Adrenal gland (tissue), 9 donors: ENCODE measurements at regions not wholly inside any gene's neighbourhood (a gene's known extent, or its start where the extent isn't known, plus 50 kb on each side); places are given as distances from the start of the nearest gene placed in this dataset.

Experiments used
- DNase-seq, 7 donors: peaks; one replicate each; pipeline ENCODE4 v3.0.0-alpha.2; 2019 to 2020
- H3K27ac ChIP-seq, 5 donors: fragments of 200-600 bp; sonication (generic) in 4 of 5; 1 replicate in 3 of 5; 2 replicates in 2 of 5; pipeline versions ENCODE4 v1.5.1 to v1.8.0; 2016 to 2020; ENCODE audit warnings: mild to moderate bottlenecking in 1 of 5
- H3K27me3 ChIP-seq: fragments of 200-600 bp; 2 replicates; pipeline ENCODE4 v1.8.0; 2021
- H3K36me3 ChIP-seq, 2 donors: fragments of 200-600 bp; replicated peaks in 1 of 2; 1 replicate in 1 of 2; 2 replicates in 1 of 2; pipeline versions ENCODE4 v1.5.1 to v1.8.0; 2018 to 2022
- H3K4me1 ChIP-seq, 2 donors: fragments of 200-600 bp; replicated peaks in 1 of 2; 1 replicate in 1 of 2; 2 replicates in 1 of 2; pipeline versions ENCODE4 v1.5.1 to v1.8.0; 2018 to 2021
- H3K4me3 ChIP-seq, 4 donors: fragments of 200-600 bp; sonication (generic) in 3 of 4; one replicate each; pipeline ENCODE4 v1.5.1; 2016 to 2018
- H3K9me3 ChIP-seq, 3 donors: fragments of 200-600 bp; sonication (generic) in 1 of 3; replicated peaks in 1 of 3; 1 replicate in 2 of 3; 2 replicates in 1 of 3; pipeline versions ENCODE4 v1.5.1 to v1.8.0; 2016 to 2021
- POLR2A ChIP-seq, 2 donors: fragments of 450-650 bp; IDR thresholded peaks; one replicate each; pipeline ENCODE4 v1.6.1; 2017; ENCODE audit warnings: antibody characterized with exemption in 2 of 2, mild to moderate bottlenecking in 2 of 2, moderate library complexity in 1 of 2
- WGBS, 4 donors: extraction: QIAGEN DNeasy Blood & Tissue Kit in 2 of 4; methylation state at CpG; one replicate each; pipeline versions ENCODE4 v1.1.5 to v1.1.7; 2013 to 2017; 5-methylcytosine and 5-hydroxymethylcytosine counted together
- intact Hi-C, 2 donors: fragments of 100-400 bp; cut with DNase I; formaldehyde crosslinking; loops; one replicate each; pipeline versions ENCODE4 v1.14.1 to v1.15.0; 2022 to 2023
- TF ChIP-seq, protein P1 (sequence below), 6 experiments: fragments of 450-650 bp in 4 of 6; fragments of 200-600 bp in 2 of 6; sonication (generic) in 1 of 6; IDR thresholded peaks; 1 replicate in 5 of 6; 2 replicates in 1 of 6; pipeline versions ENCODE4 v1.5.1 to v1.8.0; 2016 to 2021; ENCODE audit warnings: antibody characterized with exemption in 6 of 6, mild to moderate bottlenecking in 2 of 6, moderate library complexity in 1 of 6
- donor health status: healthy with polysubstance abuse.
- donor health status: Bipolar disorder and iron deficiency.
- donor health status: DM: yes; HTN: yes; CAD: no.
- donor health status: DM: no; HTN: no; CAD: no.
- donor health status: DM: no; HTN: no; CAD: no.

- no peaks in the 10 kb centered on the region for H3K36me3 ChIP-seq
- H3K4me3 ChIP-seq = no peak overlapping the region
- intact Hi-C loops = no loop called here
- 30 to 40% (median 39%) methylated on average over 2 of the region's 2 CpGs for WGBS, 4 donors
- no peaks in the 10 kb centered on the region for H3K27me3 ChIP-seq
- TF ChIP-seq, protein P1, sequence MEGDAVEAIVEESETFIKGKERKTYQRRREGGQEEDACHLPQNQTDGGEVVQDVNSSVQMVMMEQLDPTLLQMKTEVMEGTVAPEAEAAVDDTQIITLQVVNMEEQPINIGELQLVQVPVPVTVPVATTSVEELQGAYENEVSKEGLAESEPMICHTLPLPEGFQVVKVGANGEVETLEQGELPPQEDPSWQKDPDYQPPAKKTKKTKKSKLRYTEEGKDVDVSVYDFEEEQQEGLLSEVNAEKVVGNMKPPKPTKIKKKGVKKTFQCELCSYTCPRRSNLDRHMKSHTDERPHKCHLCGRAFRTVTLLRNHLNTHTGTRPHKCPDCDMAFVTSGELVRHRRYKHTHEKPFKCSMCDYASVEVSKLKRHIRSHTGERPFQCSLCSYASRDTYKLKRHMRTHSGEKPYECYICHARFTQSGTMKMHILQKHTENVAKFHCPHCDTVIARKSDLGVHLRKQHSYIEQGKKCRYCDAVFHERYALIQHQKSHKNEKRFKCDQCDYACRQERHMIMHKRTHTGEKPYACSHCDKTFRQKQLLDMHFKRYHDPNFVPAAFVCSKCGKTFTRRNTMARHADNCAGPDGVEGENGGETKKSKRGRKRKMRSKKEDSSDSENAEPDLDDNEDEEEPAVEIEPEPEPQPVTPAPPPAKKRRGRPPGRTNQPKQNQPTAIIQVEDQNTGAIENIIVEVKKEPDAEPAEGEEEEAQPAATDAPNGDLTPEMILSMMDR (IDR thresholded peaks at IDR 0.05) = no peak
- TF ChIP-seq POLR2A (IDR thresholded peaks at IDR 0.05) = no peak
- peak in 2 of 7 donors; percentile 19 to 35 for DNase-seq
- no peaks in the 10 kb centered on the region for H3K9me3 ChIP-seq
- no peaks in the 10 kb centered on the region for H3K4me1 ChIP-seq
- H3K27ac ChIP-seq = no peak overlapping the region
Measured at GRCh38 chr11:91776655-91777054, 448.0 kb upstream of the FAT3 start.

- Histone ChIP-seq H3K4me1 (no peaks in the 10 kb centered on the region), H3K9me3 (no peaks in the 10 kb centered on the region), H3K36me3 (no peaks in the 10 kb centered on the region), H3K27ac (no peak overlapping the region), H3K27me3 (no peaks in the 10 kb centered on the region), H3K4me3 (no peak overlapping the region)
- TF ChIP-seq, protein P1 (IDR thresholded peaks at IDR 0.05) = no peak
- no peak for TF ChIP-seq POLR2A (IDR thresholded peaks at IDR 0.05)
- intact Hi-C loops = no loop called here
- no peak for DNase-seq
- 82 to 97% (median 93%) methylated on average over 2 of the region's 2 CpGs for WGBS, 4 donors
Measured at GRCh38 chr11:91773090-91773489, 451.5 kb upstream of the FAT3 start.

GRCh38 chr11:91771961-91772360 lies 452.7 kb upstream of the FAT3 start:
- Histone ChIP-seq H3K27ac (no peak overlapping the region), H3K9me3 (no peaks in the 10 kb centered on the region), H3K36me3 (no peaks in the 10 kb centered on the region), H3K27me3 (no peaks in the 10 kb centered on the region), H3K4me1 (no peaks in the 10 kb centered on the region), H3K4me3 (no peak overlapping the region)
- 62 to 77% (median 68%) methylated on average over 1 of the region's 1 CpG for WGBS, 4 donors
- TF ChIP-seq, protein P1 (IDR thresholded peaks at IDR 0.05) = no peak
- no peak for TF ChIP-seq POLR2A (IDR thresholded peaks at IDR 0.05)
- intact Hi-C loops = no loop called here
- no peak for DNase-seq

DNA sequence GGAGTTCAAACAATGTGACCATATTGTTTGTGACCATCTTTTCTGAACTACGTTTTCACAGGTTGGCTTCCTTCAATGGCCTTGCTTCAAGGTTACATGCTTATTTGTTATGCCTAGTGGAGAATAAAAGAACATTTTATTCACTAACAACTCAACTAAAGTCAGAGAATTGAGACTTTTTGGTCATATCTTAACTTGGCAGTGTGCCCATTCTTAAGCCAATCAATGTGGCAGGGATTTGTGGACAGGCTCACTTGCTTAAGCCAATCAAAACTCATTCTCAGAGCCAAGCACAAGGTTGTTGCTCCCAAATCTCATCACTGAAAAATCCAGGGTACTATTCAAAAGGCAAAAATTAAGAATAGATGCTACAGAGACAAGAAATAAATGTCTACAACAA lies 455.8 kb upstream of the FAT3 start:
- Histone ChIP-seq H3K9me3 (no peaks in the 10 kb centered on the region), H3K27me3 (no peaks in the 10 kb centered on the region), H3K27ac (no peak overlapping the region), H3K36me3 (no peaks in the 10 kb centered on the region), H3K4me1 (no peaks in the 10 kb centered on the region), H3K4me3 (no peak overlapping the region)
- 33 to 45% (median 45%) methylated on average over 1 of the region's 1 CpG for WGBS, 4 donors
- no peak for DNase-seq
- intact Hi-C loops = no loop called here
- TF ChIP-seq, protein P1 (IDR thresholded peaks at IDR 0.05) = no peak
- no peak for TF ChIP-seq POLR2A (IDR thresholded peaks at IDR 0.05)
